Panc1 (cell line): ENCODE measurements at regions not wholly inside any gene's neighbourhood (a gene's known extent, or its start where the extent isn't known, plus 50 kb on each side); places are given as distances from the start of the nearest gene placed in this dataset.

Source experiments
- ATAC-seq: fragments of 200-7000 bp; cut with Tn5 transposase; 2 replicates; pipeline ENCODE4 v1.9.1; 2020; ENCODE audit warnings: mild to moderate bottlenecking, moderate library complexity
- BruUV-seq: library from RNA; stranded (reverse); fragments of 400-500 nt; replicated peaks from 2 replicates; lab custom pipeline; 2021; lab: Mats Ljungman, UMichigan
- CTCF ChIA-PET: fragments of 300-600 bp; sonication (Branson Sonifier 250); formaldehyde crosslinking; loops from one replicate; lab custom pipeline; 2022; ENCODE audit warnings: antibody characterized with exemption; lab: Charles Lee
- POLR2A ChIA-PET: fragments of 300-600 bp; sonication (Branson Sonifier 250); formaldehyde crosslinking; loops from one replicate; lab custom pipeline; 2022; ENCODE audit warnings: antibody characterized with exemption; lab: Charles Lee
- DNase-seq: peaks from one replicate; pipeline ENCODE4 v3.0.0-alpha.2; 2010; ENCODE audit warnings: low read depth, low spot score
- H3K27ac ChIP-seq: 2 replicates; pipeline ENCODE4 v1.5.1; 2011; ENCODE audit warnings: mild to moderate bottlenecking, low read length, inconsistent platforms
- H3K27me3 ChIP-seq: fragments of 200-500 bp; sonication (Bioruptor generic); 2 replicates; pipeline ENCODE4 v1.6.0; 2014; ENCODE audit warnings: low read length, inconsistent platforms; ENCODE audit not compliant: control insufficient read depth, insufficient read depth
- H3K36me3 ChIP-seq: fragments of 200-500 bp; sonication (Bioruptor generic); 2 replicates; pipeline ENCODE4 v1.5.1; 2014; ENCODE audit warnings: inconsistent platforms, mild to moderate bottlenecking, low read length, moderate library complexity; ENCODE audit not compliant: control insufficient read depth, insufficient read depth
- H3K4me1 ChIP-seq: 2 replicates; pipeline ENCODE4 v1.5.1; 2011; ENCODE audit warnings: inconsistent platforms, mild to moderate bottlenecking, low read length, moderate library complexity; ENCODE audit not compliant: control insufficient read depth, insufficient read depth
- H3K4me3 ChIP-seq, 2 experiments: 2 replicates each; pipeline ENCODE4 v1.5.1; 2011 to 2012; ENCODE audit warnings: low read depth in 2 of 2, low read length in 2 of 2, mild to moderate bottlenecking in 2 of 2, inconsistent platforms in 1 of 2, moderate library complexity in 1 of 2
- H3K9me3 ChIP-seq: fragments of 200-500 bp; sonication (Bioruptor generic); 2 replicates; pipeline ENCODE4 v1.5.1; 2014; ENCODE audit warnings: low read depth, mild to moderate bottlenecking, inconsistent platforms, low read length, moderate library complexity; ENCODE audit not compliant: control insufficient read depth, insufficient read depth
- POLR2AphosphoS5 ChIP-seq: IDR thresholded peaks from 2 replicates; pipeline ENCODE4 v1.6.1; 2012; ENCODE audit warnings: mild to moderate bottlenecking, low read depth, low read length, moderate library complexity
- SIN3A ChIP-seq: IDR thresholded peaks from 2 replicates; pipeline ENCODE4 v1.6.1; 2012; ENCODE audit warnings: low read depth, mild to moderate bottlenecking, low read length, moderate library complexity, borderline replicate concordance; ENCODE audit not compliant: insufficient read depth
- TCF7L2 ChIP-seq: IDR thresholded peaks from 2 replicates; pipeline ENCODE4 v1.6.1; 2011; ENCODE audit warnings: mild to moderate bottlenecking, low read depth, low read length, inconsistent platforms
- in situ Hi-C: cut with HindIII; loops from 2 replicates; pipeline ENCODE4 v1.10.0; 2016; ENCODE audit warnings: low sequenced_read_pairs, low pct_unique_long_range_greater_than_20kb
- intact Hi-C: fragments of 100-400 bp; cut with micrococcal nuclease; formaldehyde crosslinking; loops from one replicate; pipeline ENCODE4 v1.10.0; 2022; ENCODE audit not compliant: unreplicated experiment
- TF ChIP-seq, protein P1 (sequence below), 2 experiments: IDR thresholded peaks; 2 replicates each; pipeline ENCODE4 v1.6.1; 2011 to 2012; ENCODE audit warnings: low read depth in 2 of 2, control low read depth in 1 of 2, low read length in 1 of 2, mild to moderate bottlenecking in 1 of 2, moderate library complexity in 1 of 2; ENCODE audit not compliant: insufficient read depth in 1 of 2
- TF ChIP-seq, protein P2 (sequence below): fragments of 450-650 bp; IDR thresholded peaks from 2 replicates; pipeline ENCODE4 v1.5.1; 2017; ENCODE audit warnings: mild to moderate bottlenecking

DNA sequence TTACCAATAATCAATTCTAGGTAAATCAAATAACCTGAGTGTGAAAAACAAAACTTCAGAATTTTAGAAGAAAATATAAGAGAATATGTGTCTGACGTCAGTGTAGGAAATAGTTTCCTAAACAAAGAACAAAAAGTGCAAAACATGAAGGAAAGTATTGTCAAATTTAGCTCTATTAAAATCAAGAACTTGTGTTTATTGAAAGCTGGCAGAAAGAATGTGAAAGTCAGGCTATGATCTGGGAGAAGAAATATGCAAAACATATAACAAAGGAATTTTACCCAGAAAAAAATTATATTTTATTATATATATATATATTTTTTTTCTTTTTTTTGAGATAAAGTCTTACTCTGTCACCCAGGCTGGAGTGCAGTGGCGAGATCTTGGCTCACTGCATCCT is 129.1 kb upstream of the ANKRD28 start:
- ATAC-seq (no peak), DNase-seq (no peak)
- CTCF ChIA-PET: no interaction called here
- Histone ChIP-seq H3K9me3 (no peaks in the 10 kb centered on the region), H3K4me1 (no peaks in the 10 kb centered on the region), H3K27me3 (no peaks in the 10 kb centered on the region), H3K27ac (no peak overlapping the region), H3K36me3 (no peaks in the 10 kb centered on the region), H3K4me3 (no peak overlapping the region)
- TF ChIP-seq TCF7L2 (no peak), SIN3A (no peak)
- no TSS peak for BruUV-seq
- POLR2A ChIA-PET: no interaction called here
- intact Hi-C loops (no loop called here), in situ Hi-C loops (no loop called here)

DNA sequence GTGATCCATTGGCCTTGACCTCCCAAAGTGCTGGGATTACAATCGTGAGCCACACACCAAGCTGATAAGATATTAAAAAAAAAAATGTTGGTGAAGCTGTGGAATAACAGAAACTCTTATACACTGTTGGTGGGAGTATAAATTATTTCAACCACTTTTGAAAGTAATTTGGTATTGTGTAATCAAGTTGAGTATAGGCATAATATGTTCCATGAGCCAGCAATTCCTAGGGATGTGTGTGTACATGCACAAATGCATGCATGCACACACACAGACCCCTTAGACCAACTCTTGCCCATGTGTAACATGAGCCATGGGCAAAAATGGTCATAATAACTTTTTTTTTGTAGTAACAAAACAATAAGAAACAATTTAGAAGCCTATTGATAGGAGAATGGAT is 130.2 kb upstream of the ANKRD28 start:
- TF ChIP-seq SIN3A (no peak), TCF7L2 (no peak), POLR2AphosphoS5 (no peak)
- TF ChIP-seq, protein P1, sequence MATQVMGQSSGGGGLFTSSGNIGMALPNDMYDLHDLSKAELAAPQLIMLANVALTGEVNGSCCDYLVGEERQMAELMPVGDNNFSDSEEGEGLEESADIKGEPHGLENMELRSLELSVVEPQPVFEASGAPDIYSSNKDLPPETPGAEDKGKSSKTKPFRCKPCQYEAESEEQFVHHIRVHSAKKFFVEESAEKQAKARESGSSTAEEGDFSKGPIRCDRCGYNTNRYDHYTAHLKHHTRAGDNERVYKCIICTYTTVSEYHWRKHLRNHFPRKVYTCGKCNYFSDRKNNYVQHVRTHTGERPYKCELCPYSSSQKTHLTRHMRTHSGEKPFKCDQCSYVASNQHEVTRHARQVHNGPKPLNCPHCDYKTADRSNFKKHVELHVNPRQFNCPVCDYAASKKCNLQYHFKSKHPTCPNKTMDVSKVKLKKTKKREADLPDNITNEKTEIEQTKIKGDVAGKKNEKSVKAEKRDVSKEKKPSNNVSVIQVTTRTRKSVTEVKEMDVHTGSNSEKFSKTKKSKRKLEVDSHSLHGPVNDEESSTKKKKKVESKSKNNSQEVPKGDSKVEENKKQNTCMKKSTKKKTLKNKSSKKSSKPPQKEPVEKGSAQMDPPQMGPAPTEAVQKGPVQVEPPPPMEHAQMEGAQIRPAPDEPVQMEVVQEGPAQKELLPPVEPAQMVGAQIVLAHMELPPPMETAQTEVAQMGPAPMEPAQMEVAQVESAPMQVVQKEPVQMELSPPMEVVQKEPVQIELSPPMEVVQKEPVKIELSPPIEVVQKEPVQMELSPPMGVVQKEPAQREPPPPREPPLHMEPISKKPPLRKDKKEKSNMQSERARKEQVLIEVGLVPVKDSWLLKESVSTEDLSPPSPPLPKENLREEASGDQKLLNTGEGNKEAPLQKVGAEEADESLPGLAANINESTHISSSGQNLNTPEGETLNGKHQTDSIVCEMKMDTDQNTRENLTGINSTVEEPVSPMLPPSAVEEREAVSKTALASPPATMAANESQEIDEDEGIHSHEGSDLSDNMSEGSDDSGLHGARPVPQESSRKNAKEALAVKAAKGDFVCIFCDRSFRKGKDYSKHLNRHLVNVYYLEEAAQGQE (IDR thresholded peaks at IDR 0.05; ENCODE audit: insufficient read depth in 1 of 2, low read depth in 2 of 2, low read length in 1 of 2): no peak
- TF ChIP-seq, protein P2, sequence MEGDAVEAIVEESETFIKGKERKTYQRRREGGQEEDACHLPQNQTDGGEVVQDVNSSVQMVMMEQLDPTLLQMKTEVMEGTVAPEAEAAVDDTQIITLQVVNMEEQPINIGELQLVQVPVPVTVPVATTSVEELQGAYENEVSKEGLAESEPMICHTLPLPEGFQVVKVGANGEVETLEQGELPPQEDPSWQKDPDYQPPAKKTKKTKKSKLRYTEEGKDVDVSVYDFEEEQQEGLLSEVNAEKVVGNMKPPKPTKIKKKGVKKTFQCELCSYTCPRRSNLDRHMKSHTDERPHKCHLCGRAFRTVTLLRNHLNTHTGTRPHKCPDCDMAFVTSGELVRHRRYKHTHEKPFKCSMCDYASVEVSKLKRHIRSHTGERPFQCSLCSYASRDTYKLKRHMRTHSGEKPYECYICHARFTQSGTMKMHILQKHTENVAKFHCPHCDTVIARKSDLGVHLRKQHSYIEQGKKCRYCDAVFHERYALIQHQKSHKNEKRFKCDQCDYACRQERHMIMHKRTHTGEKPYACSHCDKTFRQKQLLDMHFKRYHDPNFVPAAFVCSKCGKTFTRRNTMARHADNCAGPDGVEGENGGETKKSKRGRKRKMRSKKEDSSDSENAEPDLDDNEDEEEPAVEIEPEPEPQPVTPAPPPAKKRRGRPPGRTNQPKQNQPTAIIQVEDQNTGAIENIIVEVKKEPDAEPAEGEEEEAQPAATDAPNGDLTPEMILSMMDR: no peak
- intact Hi-C loops: no loop called here
- Histone ChIP-seq H3K9me3 (no peaks in the 10 kb centered on the region), H3K27ac (no peak overlapping the region), H3K36me3 (no peaks in the 10 kb centered on the region), H3K4me3 (no peak overlapping the region), H3K27me3 (no peaks in the 10 kb centered on the region), H3K4me1 (no peaks in the 10 kb centered on the region)
- no peak for ATAC-seq
- CTCF ChIA-PET: no interaction called here
- no peak for DNase-seq
- POLR2A ChIA-PET: no interaction called here
- no TSS peak for BruUV-seq
- in situ Hi-C loops: no loop called here

DNA sequence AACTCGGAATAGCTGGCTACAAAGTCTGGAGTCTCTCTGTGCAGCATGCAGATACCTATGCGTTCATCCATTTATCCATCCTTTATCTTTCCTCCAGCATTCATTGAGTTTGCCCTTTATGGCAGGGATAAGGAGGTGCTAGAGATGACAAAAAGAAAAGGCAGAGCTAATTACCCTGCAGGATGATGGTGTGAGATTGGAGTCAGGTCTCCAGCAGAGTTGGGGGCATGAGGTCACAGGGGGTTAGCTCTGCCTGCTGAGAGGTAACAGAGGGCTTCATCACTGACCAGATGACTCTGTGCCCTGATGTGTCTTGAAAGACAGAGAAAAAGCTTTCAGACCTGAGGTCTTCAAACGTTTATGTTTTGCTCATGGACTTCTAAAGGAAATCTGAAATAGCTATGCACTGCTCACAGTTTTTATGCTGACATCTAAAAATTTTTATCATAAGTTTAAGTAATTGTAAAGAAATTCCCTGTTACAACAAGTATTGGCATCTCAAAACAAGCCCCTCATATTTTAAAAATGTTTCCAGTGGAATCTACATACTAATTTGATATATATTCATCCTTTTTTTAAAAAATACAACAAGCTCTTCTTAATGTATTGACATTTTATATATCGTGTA is 132.3 kb upstream of the ANKRD28 start:
- Histone ChIP-seq H3K36me3 (no peaks in the 10 kb centered on the region), H3K27ac (no peak overlapping the region), H3K4me1 (no peaks in the 10 kb centered on the region), H3K9me3 (no peaks in the 10 kb centered on the region), H3K4me3 (no peak overlapping the region), H3K27me3 (no peaks in the 10 kb centered on the region)
- no peak for ATAC-seq
- ChIA-PET POLR2A (no interaction called here), CTCF (no interaction called here)
- TF ChIP-seq, protein P2: no peak
- TF ChIP-seq SIN3A (no peak), TCF7L2 (no peak), POLR2AphosphoS5 (no peak)
- TF ChIP-seq, protein P1 (IDR thresholded peaks at IDR 0.05; ENCODE audit: insufficient read depth in 1 of 2, low read depth in 2 of 2, low read length in 1 of 2): no peak
- intact Hi-C loops (no loop called here), in situ Hi-C loops (no loop called here)
- DNase-seq: no peak
- BruUV-seq: no TSS peak
